GM13977 (cell line): ENCODE measurements at regions not wholly inside any gene's neighbourhood (a gene's known extent, or its start where the extent isn't known, plus 50 kb on each side); places are given as distances from the start of the nearest gene placed in this dataset.

Experiments
- DNase-seq: peaks from one replicate; pipeline ENCODE4 v3.0.0; 2012; ENCODE audit warnings: low spot score
- in situ Hi-C: fragments of 300-500 bp; cut with MboI; formaldehyde crosslinking; loops from one replicate; pipeline ENCODE4 v1.12.0; 2022; ENCODE audit warnings: low sequenced_read_pairs, low pct_unique_long_range_greater_than_20kb, mixed read lengths, inconsistent platforms; ENCODE audit not compliant: unreplicated experiment
- TF ChIP-seq, protein P1 (sequence below): IDR thresholded peaks from 2 replicates; pipeline ENCODE4 v1.5.1; 2012; ENCODE audit warnings: mild to moderate bottlenecking, control low read depth; ENCODE audit not compliant: insufficient read depth; ENCODE audit errors: extremely low read depth, missing control alignments

DNA sequence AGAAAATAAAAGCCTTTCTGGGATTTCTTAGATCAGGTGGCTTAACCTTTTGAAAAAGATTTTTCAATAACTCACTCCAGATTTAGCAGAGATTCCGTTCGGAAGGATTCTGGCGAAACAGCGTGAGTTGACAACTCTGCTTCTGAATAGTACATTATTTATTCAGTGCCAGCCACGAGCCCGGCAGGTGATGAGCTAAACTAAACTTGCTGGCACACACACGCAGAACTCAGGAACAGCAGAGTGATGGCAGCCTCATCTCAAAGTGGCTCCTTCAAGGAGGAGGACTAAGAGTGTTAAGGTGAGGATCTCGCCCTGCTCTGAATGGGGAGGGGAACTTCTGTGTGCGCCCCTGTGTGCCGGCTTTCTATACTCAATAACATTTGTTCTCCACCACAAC is 114.3 kb downstream of the FAM43A start:
- in situ Hi-C loops, result no loop called here
- DNase-seq, result no peak
- TF ChIP-seq, protein P1, sequence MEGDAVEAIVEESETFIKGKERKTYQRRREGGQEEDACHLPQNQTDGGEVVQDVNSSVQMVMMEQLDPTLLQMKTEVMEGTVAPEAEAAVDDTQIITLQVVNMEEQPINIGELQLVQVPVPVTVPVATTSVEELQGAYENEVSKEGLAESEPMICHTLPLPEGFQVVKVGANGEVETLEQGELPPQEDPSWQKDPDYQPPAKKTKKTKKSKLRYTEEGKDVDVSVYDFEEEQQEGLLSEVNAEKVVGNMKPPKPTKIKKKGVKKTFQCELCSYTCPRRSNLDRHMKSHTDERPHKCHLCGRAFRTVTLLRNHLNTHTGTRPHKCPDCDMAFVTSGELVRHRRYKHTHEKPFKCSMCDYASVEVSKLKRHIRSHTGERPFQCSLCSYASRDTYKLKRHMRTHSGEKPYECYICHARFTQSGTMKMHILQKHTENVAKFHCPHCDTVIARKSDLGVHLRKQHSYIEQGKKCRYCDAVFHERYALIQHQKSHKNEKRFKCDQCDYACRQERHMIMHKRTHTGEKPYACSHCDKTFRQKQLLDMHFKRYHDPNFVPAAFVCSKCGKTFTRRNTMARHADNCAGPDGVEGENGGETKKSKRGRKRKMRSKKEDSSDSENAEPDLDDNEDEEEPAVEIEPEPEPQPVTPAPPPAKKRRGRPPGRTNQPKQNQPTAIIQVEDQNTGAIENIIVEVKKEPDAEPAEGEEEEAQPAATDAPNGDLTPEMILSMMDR, result no peak

DNA sequence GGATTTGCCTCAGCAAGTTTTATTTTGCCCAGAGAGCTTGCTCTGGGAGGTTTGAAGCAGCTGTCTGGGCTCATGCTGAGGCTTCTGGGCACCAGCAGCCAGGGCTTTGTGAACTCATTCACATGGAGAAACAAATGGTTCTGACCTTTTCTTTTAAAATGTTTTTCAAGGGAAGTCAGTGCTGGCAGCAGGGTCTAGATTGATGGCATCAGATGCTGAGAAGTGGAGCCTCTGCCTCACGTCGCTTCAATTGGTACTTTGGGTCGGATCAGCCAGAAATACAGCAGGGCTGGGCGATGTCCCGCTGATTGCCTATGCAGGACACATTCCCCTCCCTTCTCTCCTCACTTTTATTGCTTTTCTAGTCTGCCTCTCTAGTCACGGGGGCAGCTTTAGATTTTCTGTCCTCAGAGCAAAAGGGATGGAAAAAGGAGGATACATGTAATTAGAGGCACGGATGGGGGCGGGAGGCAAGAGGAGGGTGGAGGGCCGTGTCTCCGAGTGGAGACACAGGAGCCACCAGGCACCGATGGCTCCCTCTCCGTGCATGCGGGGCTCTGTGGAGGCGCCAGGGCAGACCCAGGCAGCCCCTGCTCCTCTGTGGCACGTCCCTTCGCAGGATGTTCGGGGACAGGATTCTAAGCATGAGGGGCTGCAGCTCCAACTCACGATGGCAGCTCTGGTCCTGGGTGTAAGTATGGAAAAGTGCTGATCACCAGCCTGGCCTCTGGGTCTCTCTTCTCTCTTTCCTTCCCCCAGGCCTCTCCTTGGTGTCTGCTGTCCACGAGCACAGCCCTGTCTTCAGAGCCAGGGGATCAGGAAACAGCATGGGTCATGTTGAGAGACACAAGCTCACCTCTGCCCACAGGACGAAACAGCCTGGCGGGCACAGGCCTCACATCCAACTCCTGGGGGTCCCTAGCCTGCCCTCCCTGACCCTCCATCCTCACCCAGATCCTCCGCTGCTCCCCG is 116.1 kb downstream of the FAM43A start:
- in situ Hi-C loops, result no loop called here
- DNase-seq, result no peak
- TF ChIP-seq, protein P1, result no peak

DNA sequence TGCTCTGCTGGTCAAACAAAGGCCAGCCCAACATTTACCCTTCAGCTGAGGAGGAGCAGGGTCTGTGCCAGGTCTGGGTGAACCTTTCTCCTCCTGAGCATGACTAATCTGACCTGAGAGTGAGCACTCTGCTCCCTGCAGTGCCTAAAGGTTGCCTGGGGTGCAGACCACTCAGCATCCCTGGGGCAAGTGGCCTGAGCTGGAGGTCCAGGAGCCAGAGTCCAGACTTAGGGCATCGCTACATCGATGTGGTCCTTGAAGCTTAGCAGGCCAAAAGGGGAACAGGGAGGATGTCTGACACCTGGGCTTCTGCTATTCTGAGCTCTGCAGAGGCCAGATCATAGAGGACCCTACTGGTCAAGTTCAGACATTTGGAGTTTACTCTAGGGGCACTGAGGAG is 119.1 kb downstream of the FAM43A start:
- in situ Hi-C loops, result no loop called here
- TF ChIP-seq, protein P1, result no peak
- DNase-seq, result no peak

DNA sequence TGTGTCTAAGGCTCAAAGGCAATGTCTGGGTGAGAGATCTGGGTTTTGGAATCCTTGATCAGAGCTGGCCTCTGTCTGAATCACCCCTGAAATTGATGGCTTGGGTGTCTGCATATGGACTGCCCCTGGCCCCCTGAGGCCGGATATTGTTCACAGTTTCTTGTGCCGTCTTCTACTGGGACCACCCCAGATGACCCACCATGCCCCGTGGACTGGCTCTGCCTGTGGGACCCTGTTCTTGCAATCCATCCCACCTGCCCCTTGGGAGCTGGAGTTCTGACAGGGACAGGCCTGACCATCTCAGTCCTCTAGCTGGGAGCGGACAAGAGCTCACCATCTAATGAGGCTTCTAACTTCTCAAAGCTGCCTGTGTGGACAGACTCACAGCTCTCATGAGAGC is 119.9 kb downstream of the FAM43A start:
- in situ Hi-C loops, result no loop called here
- DNase-seq, result no peak
- TF ChIP-seq, protein P1, result no peak

DNA sequence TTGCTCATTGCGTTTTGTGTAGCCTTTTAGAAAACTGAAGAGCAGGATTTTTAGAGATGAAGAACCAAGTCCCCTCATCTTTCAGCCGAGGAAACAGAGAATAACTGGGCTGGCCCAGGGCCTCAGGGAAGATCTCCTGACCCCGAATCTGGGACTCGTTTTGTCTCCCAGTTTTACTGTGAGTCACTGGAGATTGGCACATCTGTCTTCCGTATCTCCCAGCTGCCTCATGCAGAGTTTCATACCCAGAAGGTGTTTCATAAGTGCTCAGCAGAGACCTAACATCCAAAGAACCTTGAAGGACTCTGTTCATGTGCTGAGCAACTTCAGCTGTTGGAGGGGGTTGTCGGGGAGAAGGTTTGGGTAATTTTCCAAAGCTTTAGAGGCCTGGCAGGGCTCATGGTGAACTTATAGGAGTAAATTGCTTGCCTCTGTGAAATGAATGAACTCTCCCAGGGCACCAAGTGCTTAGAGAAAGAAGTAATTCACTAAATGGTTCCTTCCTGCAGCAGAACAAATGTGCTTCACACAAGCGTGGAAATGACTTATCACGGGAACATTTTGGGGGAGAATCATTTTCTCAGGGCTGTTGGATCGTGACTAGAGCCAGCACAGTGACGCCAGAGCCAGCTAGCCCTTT is 121.4 kb downstream of the FAM43A start:
- DNase-seq, result no peak
- TF ChIP-seq, protein P1, result no peak
- in situ Hi-C loops, result no loop called here

DNA sequence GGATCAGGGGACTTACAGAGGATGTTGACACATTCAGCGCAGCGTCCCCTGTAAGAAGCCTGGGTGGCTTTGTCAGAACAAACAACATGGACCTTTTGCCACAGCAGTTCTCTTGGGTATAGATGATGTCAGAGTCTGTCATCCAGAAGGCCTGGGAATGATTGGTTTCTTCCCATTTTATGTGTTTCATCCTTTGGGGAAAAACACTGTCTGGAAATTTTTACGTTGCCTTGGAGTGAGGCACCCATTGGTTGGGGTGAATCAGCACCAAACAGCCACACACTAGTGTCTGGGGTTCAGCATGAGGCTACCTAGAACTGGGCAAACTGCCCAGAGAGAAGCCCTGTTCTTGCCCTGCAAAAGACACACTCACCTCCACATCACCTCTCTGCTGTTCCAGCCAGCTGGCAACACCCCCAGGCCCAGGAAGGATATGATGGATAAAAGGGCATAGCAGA is 123.0 kb downstream of the FAM43A start:
- in situ Hi-C loops, result no loop called here
- TF ChIP-seq, protein P1, result no peak
- no peak for DNase-seq
